Uterus (tissue), 3 donors: ENCODE measurements at regions not wholly inside any gene's neighbourhood (a gene's known extent, or its start where the extent isn't known, plus 50 kb on each side); places are given as distances from the start of the nearest gene placed in this dataset.

ENCODE experiments used
- DNase-seq, 2 donors: peaks; one replicate each; pipeline ENCODE4 v3.0.0-alpha.2; 2019 to 2020
- H3K27ac ChIP-seq, 2 donors: fragments of 200-600 bp; sonication (generic); 1 replicate in 1 of 2; 2 replicates in 1 of 2; pipeline ENCODE4 v1.5.1; 2016 to 2018
- H3K27me3 ChIP-seq, 2 donors: fragments of 200-600 bp; sonication (generic); one replicate each; pipeline ENCODE4 v1.5.1; 2018 to 2019; ENCODE audit warnings: control low read depth in 1 of 2
- H3K36me3 ChIP-seq, 2 donors: fragments of 200-600 bp; sonication (generic); one replicate each; pipeline ENCODE4 v1.5.1; 2019; ENCODE audit warnings: control low read depth in 1 of 2
- H3K4me1 ChIP-seq, 2 donors: fragments of 200-600 bp; sonication (generic); one replicate each; pipeline ENCODE4 v1.5.1; 2018 to 2019; ENCODE audit warnings: control low read depth in 1 of 2
- H3K4me3 ChIP-seq, 2 donors: fragments of 200-600 bp; sonication (generic); 1 replicate in 1 of 2; 2 replicates in 1 of 2; pipeline ENCODE4 v1.5.1; 2018 to 2019; ENCODE audit warnings: mild to moderate bottlenecking in 1 of 2
- H3K9me3 ChIP-seq, 2 donors: fragments of 200-600 bp; sonication (generic); one replicate each; pipeline ENCODE4 v1.5.1; 2019; ENCODE audit warnings: control low read depth in 1 of 2
- CTCF ChIP-seq, 4 experiments: fragments of 200-600 bp in 2 of 4; fragments of 450-650 bp in 2 of 4; sonication (generic) in 2 of 4; IDR thresholded peaks; one replicate each; pipeline ENCODE4 v1.5.1; 2016 to 2019; ENCODE audit warnings: antibody characterized with exemption in 4 of 4, mild to moderate bottlenecking in 2 of 4, moderate library complexity in 1 of 4
- POLR2A ChIP-seq, 2 donors: fragments of 450-650 bp; IDR thresholded peaks; one replicate each; pipeline ENCODE4 v1.6.1; 2016; ENCODE audit warnings: antibody characterized with exemption in 2 of 2, mild to moderate bottlenecking in 1 of 2, moderate library complexity in 1 of 2
- intact Hi-C: fragments of 100-400 bp; cut with DNase I; formaldehyde crosslinking; loops from one replicate; pipeline ENCODE4 v1.15.1; 2023; ENCODE audit warnings: low total_unique reads
- donor health status: DM: yes; HTN: yes; CAD: no.

- H3K9me3 ChIP-seq, result no peaks in the 10 kb centered on the region
- DNase-seq, result no peak
- intact Hi-C loops, result no loop called here
- H3K27ac ChIP-seq, result no peak overlapping the region
- no peak overlapping the region for H3K4me3 ChIP-seq
- TF ChIP-seq POLR2A (IDR thresholded peaks at IDR 0.05), result no peak
- TF ChIP-seq CTCF (IDR thresholded peaks at IDR 0.05), result no peak
- no peaks in the 10 kb centered on the region for H3K27me3 ChIP-seq
- H3K4me1 ChIP-seq, result no peaks in the 10 kb centered on the region
- no peaks in the 10 kb centered on the region for H3K36me3 ChIP-seq
Measured at GRCh38 chr6:148218542-148219258, 123.9 kb upstream of the SASH1 start.

DNA sequence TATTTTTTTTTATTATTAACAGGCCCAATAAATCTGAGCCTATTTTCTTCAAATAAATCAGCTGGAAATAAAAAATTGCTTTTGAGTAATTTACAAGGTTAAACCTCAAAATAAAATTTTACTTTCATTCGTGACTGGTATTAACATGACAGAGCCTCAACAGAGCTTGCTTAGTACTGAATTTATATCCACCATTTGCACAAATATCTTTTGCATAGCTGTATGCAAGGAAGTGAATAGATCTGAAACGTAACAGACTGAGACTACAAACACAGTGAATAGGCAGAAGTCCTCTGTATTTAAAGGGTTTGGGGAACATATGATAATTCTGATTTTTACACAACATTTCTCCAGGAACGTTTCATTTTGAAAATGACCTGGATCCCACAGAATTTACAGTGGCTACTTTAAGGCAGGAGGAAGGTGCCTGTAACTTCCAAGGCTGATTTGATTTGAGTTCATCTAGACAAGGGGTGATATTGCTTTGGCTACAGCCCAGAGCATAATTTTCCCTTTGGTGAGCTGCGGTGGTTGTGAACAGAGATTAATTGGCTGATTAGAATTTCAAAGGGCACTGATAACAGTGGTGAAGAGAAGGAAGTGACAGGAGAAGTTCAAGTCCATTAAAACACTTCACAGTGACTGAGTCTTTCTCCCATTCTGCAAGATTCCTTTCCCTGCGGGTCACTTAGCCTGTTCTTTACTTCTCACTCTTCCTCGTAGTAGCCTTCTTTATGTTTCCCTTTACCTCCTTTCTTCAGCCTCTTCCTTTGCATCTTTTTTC, 121.2 kb upstream of the SASH1 start:
- no peak overlapping the region for H3K27ac ChIP-seq
- H3K4me3 ChIP-seq, result no peak overlapping the region
- no peaks in the 10 kb centered on the region for H3K27me3 ChIP-seq
- TF ChIP-seq POLR2A (IDR thresholded peaks at IDR 0.05) (no peak), CTCF (IDR thresholded peaks at IDR 0.05) (no peak)
- H3K4me1 ChIP-seq, result no peaks in the 10 kb centered on the region
- H3K36me3 ChIP-seq, result no peaks in the 10 kb centered on the region
- no peaks in the 10 kb centered on the region for H3K9me3 ChIP-seq
- DNase-seq, result no peak
- intact Hi-C loops, result no loop called here

GRCh38 chr6:148222376-148222775, 120.3 kb upstream of the SASH1 start:
- no peak for TF ChIP-seq CTCF (IDR thresholded peaks at IDR 0.05)
- TF ChIP-seq POLR2A (IDR thresholded peaks at IDR 0.05), result no peak
- Histone ChIP-seq H3K4me1 (no peaks in the 10 kb centered on the region), H3K36me3 (no peaks in the 10 kb centered on the region), H3K9me3 (no peaks in the 10 kb centered on the region), H3K27me3 (no peaks in the 10 kb centered on the region), H3K27ac (no peak overlapping the region), H3K4me3 (no peak overlapping the region)
- intact Hi-C loops, result no loop called here
- DNase-seq, result no peak

DNA sequence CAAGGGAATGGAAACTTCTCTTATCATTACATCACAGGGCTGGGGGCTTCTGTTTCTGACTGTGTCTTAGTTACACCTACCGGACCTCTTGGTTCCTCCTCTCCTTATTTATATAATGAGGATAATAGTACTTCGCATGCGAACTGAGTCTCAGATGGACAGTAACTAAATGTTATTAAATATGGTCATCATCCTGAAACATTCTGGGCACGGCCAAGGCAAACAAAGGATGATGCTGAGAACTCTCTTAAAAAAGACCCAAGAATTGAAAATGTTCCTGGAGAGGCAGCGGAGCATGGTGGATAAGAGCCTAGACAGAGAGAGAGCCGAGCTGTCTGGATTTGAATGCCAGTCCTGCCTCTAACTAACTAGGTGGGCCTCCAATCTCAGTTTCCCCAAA, 119.8 kb upstream of the SASH1 start:
- Histone ChIP-seq H3K27me3 (no peaks in the 10 kb centered on the region), H3K9me3 (no peaks in the 10 kb centered on the region), H3K4me1 (no peaks in the 10 kb centered on the region), H3K36me3 (no peaks in the 10 kb centered on the region), H3K27ac (no peak overlapping the region), H3K4me3 (no peak overlapping the region)
- intact Hi-C loops, result no loop called here
- DNase-seq, result no peak
- TF ChIP-seq POLR2A (IDR thresholded peaks at IDR 0.05) (no peak), CTCF (IDR thresholded peaks at IDR 0.05) (no peak)

DNA sequence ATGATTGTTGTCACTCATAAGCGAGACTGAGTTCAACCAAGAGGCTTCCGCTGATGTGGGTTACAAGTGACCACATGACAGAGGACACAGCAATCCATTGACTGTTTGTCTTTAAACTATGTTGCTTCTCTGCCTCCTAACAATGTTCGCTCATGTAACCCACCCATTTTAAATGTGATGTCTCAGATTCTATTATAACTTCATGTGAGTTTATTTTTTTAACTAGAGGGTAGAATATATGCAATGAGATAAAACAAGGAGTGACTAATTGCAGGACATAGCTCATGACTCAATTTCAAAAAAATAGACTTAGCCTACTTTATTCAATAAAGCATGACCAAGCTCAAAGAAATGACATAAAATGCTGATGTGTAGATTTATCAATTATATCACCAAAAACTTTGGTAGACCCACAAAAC, 119.2 kb upstream of the SASH1 start:
- Histone ChIP-seq H3K4me1 (no peaks in the 10 kb centered on the region), H3K36me3 (no peaks in the 10 kb centered on the region), H3K4me3 (no peak overlapping the region), H3K27me3 (no peaks in the 10 kb centered on the region), H3K9me3 (no peaks in the 10 kb centered on the region), H3K27ac (no peak overlapping the region)
- DNase-seq, result no peak
- no peak for TF ChIP-seq POLR2A (IDR thresholded peaks at IDR 0.05)
- TF ChIP-seq CTCF (IDR thresholded peaks at IDR 0.05), result no peak
- intact Hi-C loops, result no loop called here
